K562 (cell line): ENCODE measurements at regions not wholly inside any gene's neighbourhood (a gene's known extent, or its start where the extent isn't known, plus 50 kb on each side); places are given as distances from the start of the nearest gene placed in this dataset.

Source experiments
- ATAC-seq: fragments of 200-7000 bp; cut with Tn5 transposase; 3 replicates; pipeline ENCODE4 v1.9.1; 2020; ENCODE audit warnings: moderate library complexity
- BruUV-seq: library from RNA; stranded (reverse); fragments of 400-500 nt; replicated peaks from 2 replicates; lab custom pipeline; 2021; lab: Mats Ljungman, UMichigan
- CTCF ChIA-PET: fragments of 300-600 bp; formaldehyde crosslinking; extraction: SDS; loops from one replicate; lab custom pipeline; 2021; ENCODE audit warnings: low intra/inter-chr PET ratio; lab: Yijun Ruan, JAX
- POLR2A ChIA-PET: fragments of 300-600, 350-650 bp; sonication (Branson Sonifier 250); formaldehyde crosslinking; extraction: SDS; loops from one replicate; lab custom pipeline; 2021; ENCODE audit warnings: antibody characterized with exemption, inconsistent platforms; lab: Yijun Ruan, JAX
- DNase-seq, 4 experiments: peaks; one replicate each; pipeline versions ENCODE4 v3.0.0 to v3.0.0-alpha.2; 2011 to 2018; ENCODE audit warnings: low spot score in 3 of 4, mixed read lengths in 3 of 4; ENCODE audit errors: extremely low read depth in 1 of 4
- FAIRE-seq: peaks from 2 replicates; lab custom pipeline; 2011; peaks lifted over from hg19 to GRCh38; lab: Jason Lieb, UNC
- H2AFZ ChIP-seq: 2 replicates; pipeline ENCODE4 v1.6.0; 2011; ENCODE audit warnings: low read depth, low read length, control low read depth, inconsistent platforms
- H3K27ac ChIP-seq: fragments of 200-600 bp; 3 replicates; pipeline ENCODE4 v1.8.0; 2011; ENCODE audit warnings: low read depth, mild to moderate bottlenecking, control low read depth, inconsistent platforms, low read length, moderate library complexity, mixed read lengths; ENCODE audit errors: extremely low read depth
- H3K27me3 ChIP-seq, 2 experiments: fragments of 300-600 bp in 1 of 2; 2 replicates in 1 of 2; 3 replicates in 1 of 2; pipeline versions ENCODE4 v1.6.0 to v1.8.0; 2011; ENCODE audit warnings: inconsistent platforms in 2 of 2, low read length in 2 of 2, mild to moderate bottlenecking in 1 of 2, mixed read lengths in 1 of 2, moderate library complexity in 1 of 2; ENCODE audit not compliant: control insufficient read depth in 2 of 2, insufficient read depth in 2 of 2
- H3K36me3 ChIP-seq: fragments of 300-600 bp; 3 replicates; pipeline ENCODE4 v1.8.0; 2011; ENCODE audit warnings: mild to moderate bottlenecking, low read length, inconsistent platforms; ENCODE audit not compliant: control insufficient read depth, insufficient read depth
- H3K4me1 ChIP-seq, 2 experiments: fragments of 200-600 bp in 1 of 2; replicated peaks in 1 of 2; 2 replicates in 1 of 2; 3 replicates in 1 of 2; pipeline versions ENCODE4 v1.5.1 to v1.8.0; 2011; ENCODE audit warnings: inconsistent platforms in 2 of 2, low read length in 2 of 2, mild to moderate bottlenecking in 1 of 2, mixed read lengths in 1 of 2, moderate library complexity in 1 of 2; ENCODE audit not compliant: control insufficient read depth in 2 of 2, insufficient read depth in 2 of 2
- H3K4me2 ChIP-seq: 2 replicates; pipeline ENCODE4 v1.6.1; 2011; ENCODE audit warnings: low read length, control low read depth, inconsistent platforms, mixed read lengths; ENCODE audit not compliant: insufficient read depth
- H3K4me3 ChIP-seq: fragments of 200-600 bp; sonication (generic), shearing (Covaris generic); 2 replicates; pipeline ENCODE4 v1.5.1; 2016; ENCODE audit warnings: control low read depth, inconsistent platforms
- H3K79me2 ChIP-seq: fragments of 200-600 bp; 3 replicates; pipeline ENCODE4 v1.8.0; 2011; ENCODE audit warnings: low read length, inconsistent platforms; ENCODE audit not compliant: control insufficient read depth, insufficient read depth
- H3K9ac ChIP-seq, 2 experiments: 2 replicates each; pipeline versions ENCODE4 v1.6.0 to v1.6.1; 2011; ENCODE audit warnings: low read depth in 2 of 2, low read length in 2 of 2, control low read depth in 1 of 2, inconsistent platforms in 1 of 2, mild to moderate bottlenecking in 1 of 2, mixed read lengths in 1 of 2; ENCODE audit not compliant: insufficient read depth in 1 of 2
- H3K9me1 ChIP-seq: one replicate; pipeline ENCODE4 v1.6.0; 2011; ENCODE audit warnings: inconsistent platforms, mild to moderate bottlenecking, low read length, moderate library complexity; ENCODE audit not compliant: control insufficient read depth, insufficient read depth
- H3K9me3 ChIP-seq: replicated peaks from 2 replicates; pipeline ENCODE4 v1.5.1; 2011; ENCODE audit warnings: low read depth, low read length, inconsistent platforms; ENCODE audit not compliant: control insufficient read depth, insufficient read depth
- H4K20me1 ChIP-seq: replicated peaks from 2 replicates; pipeline ENCODE4 v1.6.1; 2011; ENCODE audit warnings: low read length, inconsistent platforms, mixed read lengths; ENCODE audit not compliant: control insufficient read depth, insufficient read depth
- ADNP ChIP-seq: fragments of 200-800 bp; sonication (Bioruptor generic); IDR thresholded peaks from 2 replicates; pipeline ENCODE4 v1.6.1; 2016; ENCODE audit warnings: missing genetic modification characterization, missing compliant biosample characterization
- CREM ChIP-seq: IDR thresholded peaks from 2 replicates; pipeline ENCODE4 v1.6.1; 2014; ENCODE audit warnings: antibody characterized with exemption, low read depth
- ERF ChIP-seq: fragments of 450-650 bp; formaldehyde crosslinking; IDR thresholded peaks from 2 replicates; pipeline ENCODE4 v1.4.0; 2020; ENCODE audit warnings: mild to moderate bottlenecking, mixed read lengths
- ESRRB ChIP-seq: fragments of 250-450 bp; sonication (Bioruptor Pico); IDR thresholded peaks from 2 replicates; pipeline ENCODE4 v1.5.0; 2020; ENCODE audit warnings: mild to moderate bottlenecking, moderate library complexity, borderline replicate concordance
- FOXJ3 ChIP-seq: sonication (generic); formaldehyde crosslinking; IDR thresholded peaks from 2 replicates; pipeline ENCODE4 v1.4.0; 2020; ENCODE audit warnings: mild to moderate bottlenecking, missing genetic modification reagents
- RFX7 ChIP-seq: fragments of 250-450 bp; sonication (Bioruptor Pico); IDR thresholded peaks from 2 replicates; pipeline ENCODE4 v1.5.1; 2021; ENCODE audit warnings: mild to moderate bottlenecking
- SNIP1 ChIP-seq: fragments of 450-650 bp; IDR thresholded peaks from 2 replicates; pipeline ENCODE4 v1.7.1; 2017; ENCODE audit warnings: low read depth, mild to moderate bottlenecking
- SRSF9 ChIP-seq: fragments of 200-400 bp; formaldehyde crosslinking; IDR thresholded peaks from 2 replicates; pipeline ENCODE4 v1.6.1; 2017; ENCODE audit warnings: low read depth, low read length, borderline replicate concordance
- XRCC3 ChIP-seq: fragments of 450-650 bp; IDR thresholded peaks from 2 replicates; pipeline ENCODE4 v1.6.1; 2017; ENCODE audit warnings: mild to moderate bottlenecking, moderate library complexity
- ZC3H8 ChIP-seq: fragments of 450-650 bp; IDR thresholded peaks from 2 replicates; pipeline ENCODE4 v1.6.1; 2017
- ZNF175 ChIP-seq: fragments of 200-800 bp; sonication (Bioruptor generic); IDR thresholded peaks from 2 replicates; pipeline ENCODE4 v1.6.1; 2016; ENCODE audit warnings: low read depth, mild to moderate bottlenecking, missing genetic modification characterization, missing compliant biosample characterization
- WGBS: fragments of 100-300 bp; shearing (Covaris generic); methylation state at CpG from one replicate; pipeline ENCODE4 v1.1.6; 2016; ENCODE audit warnings: low coverage, mixed read lengths; ENCODE audit not compliant: insufficient coverage; ENCODE audit errors: missing lambda C conversion rate; 5-methylcytosine and 5-hydroxymethylcytosine counted together
- in situ Hi-C: fragments of 300-500 bp; cut with MboI; formaldehyde crosslinking; loops from 4 replicates; pipeline ENCODE4 v1.15.0; 2018; ENCODE audit warnings: inconsistent platforms, mixed read lengths
- intact Hi-C: fragments of 100-400 bp; cut with micrococcal nuclease; formaldehyde crosslinking; loops from 2 replicates; pipeline ENCODE4 v1.14.2; 2022
- TF ChIP-seq, protein P1 (sequence below): fragments of 250-450 bp; sonication (Bioruptor Pico); IDR thresholded peaks from 2 replicates; pipeline ENCODE4 v1.6.1; 2021; ENCODE audit warnings: mild to moderate bottlenecking

DNA sequence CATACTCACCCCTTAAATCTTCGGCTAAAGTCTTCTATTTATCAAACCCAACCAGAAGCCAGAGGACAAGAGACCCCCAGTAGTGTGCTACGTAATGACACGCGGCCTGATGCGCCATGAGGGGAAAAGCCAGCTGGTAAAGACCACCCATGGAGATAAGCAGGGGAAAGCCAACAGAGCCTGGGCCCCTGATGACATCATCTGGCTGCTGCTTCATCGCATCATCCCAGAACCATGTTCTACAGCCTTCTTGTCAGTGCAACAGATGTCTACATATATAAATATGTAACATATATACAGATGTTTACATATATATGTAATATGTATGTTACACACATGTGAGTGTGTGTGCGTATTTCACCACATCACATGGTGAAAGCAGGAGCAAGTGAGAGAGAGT is 81.7 kb upstream of the VANGL1 start:
- H3K9me1 ChIP-seq, result no peaks in the 10 kb centered on the region
- in situ Hi-C loops, result no loop called here
- CTCF ChIA-PET, result no interaction called here
- no peak for FAIRE-seq
- WGBS, result 2% methylated on average over 7 of the region's 7 CpGs
- no peak overlapping the region for H3K27ac ChIP-seq
- TF ChIP-seq ADNP (tag) (no peak), ZNF175 (CRISPR knock-in tag) (no peak), ERF (CRISPR knock-in tag) (no peak), FOXJ3 (no peak), SNIP1 (no peak), SRSF9 (no peak), ESRRB (no peak)
- POLR2A ChIA-PET, result no interaction called here
- no peaks in the 10 kb centered on the region; a peak in 1 of 5 replicates for H3K27me3 ChIP-seq
- no TSS peak for BruUV-seq
- H3K4me3 ChIP-seq, result no peak overlapping the region
- peaks cover 0 to 3% of the 10 kb centered on the region in 2 experiments; a peak in 1 of 5 replicates for H3K4me1 ChIP-seq
- no peak overlapping the region for H3K4me2 ChIP-seq
- intact Hi-C loops, result no loop called here
- ATAC-seq, result no peak
- no peak overlapping the region for H3K9ac ChIP-seq
- H2AFZ ChIP-seq, result no peak overlapping the region
- no peak for DNase-seq
- no peaks in the 10 kb centered on the region for H3K36me3 ChIP-seq
- no peaks in the 10 kb centered on the region for H4K20me1 ChIP-seq
- no peaks in the 10 kb centered on the region for H3K79me2 ChIP-seq
- H3K9me3 ChIP-seq, result no peaks in the 10 kb centered on the region

DNA sequence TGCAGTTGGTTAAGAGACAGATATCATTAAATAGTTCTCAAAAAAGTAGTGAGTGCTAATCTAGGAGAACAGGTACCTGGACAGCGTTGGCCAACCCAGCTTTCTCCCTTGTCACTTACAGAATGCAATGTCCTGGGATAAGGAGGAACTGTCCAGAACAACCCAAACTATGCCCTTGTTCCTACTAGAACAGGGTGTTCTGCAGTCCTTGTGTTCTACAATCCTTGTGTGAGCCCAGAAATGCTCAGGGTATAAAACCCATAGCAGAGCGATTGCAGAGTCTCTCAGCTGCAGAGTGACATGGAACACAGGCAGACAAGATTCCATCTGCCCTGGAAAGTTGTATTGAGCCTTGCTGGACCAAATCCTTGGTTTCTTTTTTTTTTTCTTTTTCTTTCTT is 83.5 kb upstream of the VANGL1 start:
- no peak overlapping the region for H3K27ac ChIP-seq
- H3K9me3 ChIP-seq, result no peaks in the 10 kb centered on the region
- no peak overlapping the region for H2AFZ ChIP-seq
- ChIA-PET CTCF (no interaction called here), POLR2A (no interaction called here)
- FAIRE-seq, result no peak
- no peaks in the 10 kb centered on the region; a peak in 1 of 5 replicates for H3K27me3 ChIP-seq
- intact Hi-C loops, result no loop called here
- H3K79me2 ChIP-seq, result no peaks in the 10 kb centered on the region
- BruUV-seq, result no TSS peak
- TF ChIP-seq XRCC3 (no peak), CREM (no peak), ZC3H8 (no peak), RFX7 (CRISPR knock-in tag) (no peak)
- TF ChIP-seq, protein P1, sequence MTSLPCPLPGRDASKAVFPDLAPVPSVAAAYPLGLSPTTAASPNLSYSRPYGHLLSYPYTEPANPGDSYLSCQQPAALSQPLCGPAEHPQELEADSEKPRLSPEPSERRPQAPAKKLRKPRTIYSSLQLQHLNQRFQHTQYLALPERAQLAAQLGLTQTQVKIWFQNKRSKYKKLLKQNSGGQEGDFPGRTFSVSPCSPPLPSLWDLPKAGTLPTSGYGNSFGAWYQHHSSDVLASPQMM (CRISPR knock-in tag), result no peak
- no peaks in the 10 kb centered on the region for H3K4me1 ChIP-seq
- H4K20me1 ChIP-seq, result no peaks in the 10 kb centered on the region
- no peak overlapping the region for H3K9ac ChIP-seq
- H3K9me1 ChIP-seq, result no peaks in the 10 kb centered on the region
- in situ Hi-C loops, result no loop called here
- no peak overlapping the region for H3K4me3 ChIP-seq
- no peak for DNase-seq
- ATAC-seq, result no peak
- no peaks in the 10 kb centered on the region for H3K36me3 ChIP-seq
- 0% methylated on average over 2 of the region's 2 CpGs for WGBS
- H3K4me2 ChIP-seq, result no peak overlapping the region
